Endothelial cell of umbilical vein (primary cell): ENCODE measurements at regions not wholly inside any gene's neighbourhood (a gene's known extent, or its start where the extent isn't known, plus 50 kb on each side); places are given as distances from the start of the nearest gene placed in this dataset.

Experiments
- BruUV-seq: library from RNA; stranded (reverse); fragments of 400-500 nt; replicated peaks from 2 replicates; lab custom pipeline; 2021; lab: Mats Ljungman, UMichigan
- CTCF ChIA-PET: fragments of 300-600, 350-600 bp; sonication (Branson Sonifier 250); formaldehyde crosslinking; loops from one replicate; lab custom pipeline; 2021; ENCODE audit warnings: antibody characterized with exemption, inconsistent platforms; lab: Charles Lee
- POLR2A ChIA-PET: fragments of 300-600, 350-600 bp; sonication (Branson Sonifier 250); formaldehyde crosslinking; loops from one replicate; lab custom pipeline; 2021; ENCODE audit warnings: antibody characterized with exemption, inconsistent platforms; lab: Charles Lee
- DNase-seq: peaks from one replicate; pipeline ENCODE4 v3.0.0-alpha.2; 2011; ENCODE audit warnings: low read depth, low spot score
- FAIRE-seq: peaks from 2 replicates; lab custom pipeline; 2011; peaks lifted over from hg19 to GRCh38; lab: Jason Lieb, UNC
- H2AFZ ChIP-seq: 2 replicates; pipeline ENCODE4 v1.6.0; 2012; ENCODE audit warnings: low read depth, low read length, control low read depth, inconsistent platforms
- H3K27ac ChIP-seq: 2 replicates; pipeline ENCODE4 v1.5.1; 2011; ENCODE audit warnings: low read depth, mild to moderate bottlenecking, control low read depth, low read length, moderate library complexity; ENCODE audit not compliant: insufficient read depth
- H3K27me3 ChIP-seq, 2 experiments: 2 replicates each; pipeline versions ENCODE4 v1.6.0 to v1.6.1; 2011; ENCODE audit warnings: low read length in 2 of 2, mixed read lengths in 1 of 2; ENCODE audit not compliant: control insufficient read depth in 2 of 2, insufficient read depth in 2 of 2
- H3K36me3 ChIP-seq, 2 experiments: 2 replicates in 1 of 2; 3 replicates in 1 of 2; pipeline ENCODE4 v1.5.1; 2011; ENCODE audit warnings: low read length in 2 of 2, mild to moderate bottlenecking in 1 of 2, moderate library complexity in 1 of 2; ENCODE audit not compliant: control insufficient read depth in 2 of 2, insufficient read depth in 2 of 2; ENCODE audit errors: extremely low read depth in 1 of 2
- H3K4me1 ChIP-seq: 3 replicates; pipeline ENCODE4 v1.5.1; 2011; ENCODE audit warnings: mild to moderate bottlenecking, low read length; ENCODE audit not compliant: control insufficient read depth, insufficient read depth; ENCODE audit errors: extremely low read depth
- H3K4me2 ChIP-seq: 2 replicates; pipeline ENCODE4 v1.6.1; 2011; ENCODE audit warnings: low read length, control low read depth, mixed read lengths; ENCODE audit not compliant: insufficient read depth
- H3K4me3 ChIP-seq, 3 experiments: fragments of 200-600 bp in 1 of 3; sonication (generic), shearing (Covaris generic) in 1 of 3; replicated peaks in 1 of 3; 2 replicates each; pipeline ENCODE4 v1.5.1; 2011 to 2016; ENCODE audit warnings: control low read depth in 3 of 3, low read length in 3 of 3, mild to moderate bottlenecking in 2 of 3, inconsistent platforms in 1 of 3, low read depth in 1 of 3, moderate library complexity in 1 of 3; ENCODE audit not compliant: insufficient read depth in 1 of 3
- H3K79me2 ChIP-seq: 2 replicates; pipeline ENCODE4 v1.6.0; 2012; ENCODE audit warnings: low read length, inconsistent platforms; ENCODE audit not compliant: control insufficient read depth, insufficient read depth
- H3K9ac ChIP-seq: replicated peaks from 2 replicates; pipeline ENCODE3; 2011; ENCODE audit warnings: low read length, control low read depth; ENCODE audit not compliant: insufficient read depth; ENCODE audit errors: extremely low read depth
- H3K9me1 ChIP-seq: replicated peaks from 3 replicates; pipeline ENCODE4 v1.6.0; 2011; ENCODE audit warnings: mild to moderate bottlenecking, low read length; ENCODE audit not compliant: control insufficient read depth, insufficient read depth; ENCODE audit errors: extremely low read depth
- H3K9me3 ChIP-seq: replicated peaks from 2 replicates; pipeline ENCODE4 v1.5.1; 2012; ENCODE audit warnings: low read length, inconsistent platforms; ENCODE audit not compliant: control insufficient read depth, insufficient read depth
- H4K20me1 ChIP-seq: replicated peaks from 2 replicates; pipeline ENCODE3; 2011; ENCODE audit warnings: mild to moderate bottlenecking, low read length; ENCODE audit not compliant: control insufficient read depth, insufficient read depth; ENCODE audit errors: extremely low read depth
- CTCF ChIP-seq, 2 donors: IDR thresholded peaks; 1 replicate in 1 of 2; 2 replicates in 1 of 2; pipeline ENCODE4 v1.5.1; 2011; ENCODE audit warnings: low read length in 2 of 2, mild to moderate bottlenecking in 2 of 2, moderate library complexity in 2 of 2, control low read depth in 1 of 2, inconsistent platforms in 1 of 2, low read depth in 1 of 2; ENCODE audit not compliant: insufficient read depth in 1 of 2; ENCODE audit errors: extremely low read depth in 1 of 2
- EZH2 ChIP-seq: IDR thresholded peaks from 2 replicates; pipeline ENCODE4 v1.6.1; 2012; ENCODE audit warnings: borderline replicate concordance, low read depth, mild to moderate bottlenecking, moderate library complexity, low read length, inconsistent platforms; ENCODE audit not compliant: severe bottlenecking
- FOS ChIP-seq: IDR thresholded peaks from 2 replicates; pipeline ENCODE4 v1.6.1; 2011; ENCODE audit warnings: mild to moderate bottlenecking, low read length, moderate library complexity, borderline replicate concordance; ENCODE audit not compliant: insufficient read depth
- GATA2 ChIP-seq: IDR thresholded peaks from 2 replicates; pipeline ENCODE4 v1.7.0; 2011; ENCODE audit warnings: low read depth, mild to moderate bottlenecking, moderate library complexity, mixed read lengths, low read length; ENCODE audit not compliant: insufficient read length, insufficient read depth
- JUN ChIP-seq: IDR thresholded peaks from 2 replicates; pipeline ENCODE4 v1.6.1; 2011; ENCODE audit warnings: borderline replicate concordance, low read depth; ENCODE audit not compliant: insufficient read length, insufficient read depth
- MAX ChIP-seq: IDR thresholded peaks from 2 replicates; pipeline ENCODE4 v1.6.1; 2011; ENCODE audit not compliant: insufficient read depth, insufficient read length
- MYC ChIP-seq: IDR thresholded peaks from one replicate; pipeline ENCODE4 v1.6.1; 2011; ENCODE audit warnings: mild to moderate bottlenecking, low read depth, low read length
- POLR2A ChIP-seq: IDR thresholded peaks from 2 replicates; pipeline ENCODE4 v1.6.1; 2012; ENCODE audit warnings: low read depth, mild to moderate bottlenecking, control low read depth, low read length
- POLR2AphosphoS5 ChIP-seq: IDR thresholded peaks from 2 replicates; pipeline ENCODE4 v1.6.1; 2012; ENCODE audit warnings: low read depth, mild to moderate bottlenecking, control low read depth, low read length, moderate library complexity; ENCODE audit not compliant: insufficient read depth
- dilution Hi-C: fragments of 300-500 bp; cut with MboI; formaldehyde crosslinking; loops from one replicate; pipeline ENCODE4 v1.15.0; 2019; ENCODE audit warnings: low sequenced_read_pairs; ENCODE audit not compliant: extremely low pct_ligation_motif_present
- intact Hi-C: fragments of 100-400 bp; cut with micrococcal nuclease; formaldehyde crosslinking; loops from one replicate; pipeline ENCODE4 v1.10.0; 2022

DNA sequence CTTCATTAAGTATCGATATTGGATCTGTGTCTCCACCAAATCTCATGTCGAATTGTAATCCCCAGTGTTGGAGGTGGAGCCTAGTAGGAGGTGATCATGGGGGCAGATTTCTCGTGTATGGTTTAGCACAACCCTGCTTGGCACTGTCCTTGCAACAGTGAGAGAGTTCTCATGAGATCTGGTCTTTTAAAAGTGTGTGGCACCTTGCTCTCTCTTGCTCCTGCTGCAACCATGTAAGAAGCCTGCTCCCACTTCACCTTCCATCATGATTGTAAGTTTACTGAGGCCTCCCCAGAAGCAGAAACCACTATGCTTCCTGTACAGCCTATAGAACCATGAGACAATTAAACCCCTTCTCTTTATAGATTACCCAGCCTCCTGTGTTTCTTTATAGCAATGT, 424.4 kb downstream of the NPHP4 start:
- Histone ChIP-seq H3K79me2 (no peaks in the 10 kb centered on the region), H3K9me1 (no peaks in the 10 kb centered on the region), H4K20me1 (no peaks in the 10 kb centered on the region), H2AFZ (no peak overlapping the region), H3K27ac (no peak overlapping the region), H3K9ac (no peak overlapping the region), H3K4me2 (no peak overlapping the region), H3K27me3 (no peaks in the 10 kb centered on the region), H3K4me3 (no peak overlapping the region), H3K36me3 (no peaks in the 10 kb centered on the region), H3K9me3 (no peaks in the 10 kb centered on the region), H3K4me1 (no peaks in the 10 kb centered on the region)
- intact Hi-C loops (no loop called here), dilution Hi-C loops (no loop called here)
- BruUV-seq = no TSS peak
- ChIA-PET CTCF (no interaction called here), POLR2A (no interaction called here)
- FAIRE-seq (no peak), DNase-seq (no peak)
- TF ChIP-seq JUN = no peak
- TF ChIP-seq POLR2AphosphoS5 = no peak
- no peak for TF ChIP-seq CTCF (IDR thresholded peaks at IDR 0.05; ENCODE audit: extremely low read depth in 1 of 2, insufficient read depth in 1 of 2, low read depth in 1 of 2, low read length in 2 of 2)
- no peak for TF ChIP-seq FOS
- no peak for TF ChIP-seq POLR2A
- no peak for TF ChIP-seq EZH2
- TF ChIP-seq GATA2 = no peak
- TF ChIP-seq MYC = no peak
- TF ChIP-seq MAX = no peak
